Naive thymus-derived CD8-positive, alpha-beta T cell (primary cell): ENCODE measurements at regions not wholly inside any gene's neighbourhood (a gene's known extent, or its start where the extent isn't known, plus 50 kb on each side); places are given as distances from the start of the nearest gene placed in this dataset.

Source experiments
- ATAC-seq, 2 donors: fragments of 150-1000 bp; cut with Tn5 transposase in 1 of 2; sonication (Bioruptor Pico), chemical (Tn5 transposase) in 1 of 2; 1 replicate in 1 of 2; 2 replicates in 1 of 2; pipeline ENCODE4 v1.10.0; 2021; ENCODE audit warnings: mild to moderate bottlenecking in 2 of 2, moderate library complexity in 2 of 2
- POLR2A ChIA-PET: fragments of 350-600 bp; sonication (Branson Sonifier 250); formaldehyde crosslinking; loops from one replicate; lab custom pipeline; 2021; ENCODE audit warnings: antibody characterized with exemption; lab: Charles Lee
- DNase-seq, 10 donors: peaks; one replicate each; pipeline versions ENCODE4 v3.0.0 to v3.0.0-alpha.2; 2020 to 2022
- H3K27ac Mint-ChIP-seq, 10 donors: one replicate each; pipeline ENCODE4 v1.8.0; 2020 to 2022; ENCODE audit warnings: mild to moderate bottlenecking in 10 of 10, mixed read lengths in 10 of 10, moderate library complexity in 4 of 10, inconsistent platforms in 1 of 10
- H3K27me3 Mint-ChIP-seq, 5 donors: one replicate each; pipeline ENCODE4 v1.8.0; 2021 to 2022; ENCODE audit warnings: mixed read lengths in 5 of 5
- H3K36me3 Mint-ChIP-seq, 3 donors: one replicate each; pipeline ENCODE4 v1.8.0; 2020 to 2022; ENCODE audit warnings: mixed read lengths in 3 of 3, mild to moderate bottlenecking in 2 of 3, inconsistent platforms in 1 of 3
- H3K4me1 Mint-ChIP-seq, 4 donors: one replicate each; pipeline ENCODE4 v1.8.0; 2021 to 2022; ENCODE audit warnings: mixed read lengths in 4 of 4
- H3K4me3 Mint-ChIP-seq, 10 donors: one replicate each; pipeline ENCODE4 v1.8.0; 2020 to 2022; ENCODE audit warnings: mild to moderate bottlenecking in 10 of 10, mixed read lengths in 10 of 10, moderate library complexity in 6 of 10, inconsistent platforms in 1 of 10
- H3K9me3 Mint-ChIP-seq, 9 donors: one replicate each; pipeline ENCODE4 v1.8.0; 2020 to 2022; ENCODE audit warnings: mixed read lengths in 9 of 9, mild to moderate bottlenecking in 3 of 9, inconsistent platforms in 1 of 9, moderate library complexity in 1 of 9

DNA sequence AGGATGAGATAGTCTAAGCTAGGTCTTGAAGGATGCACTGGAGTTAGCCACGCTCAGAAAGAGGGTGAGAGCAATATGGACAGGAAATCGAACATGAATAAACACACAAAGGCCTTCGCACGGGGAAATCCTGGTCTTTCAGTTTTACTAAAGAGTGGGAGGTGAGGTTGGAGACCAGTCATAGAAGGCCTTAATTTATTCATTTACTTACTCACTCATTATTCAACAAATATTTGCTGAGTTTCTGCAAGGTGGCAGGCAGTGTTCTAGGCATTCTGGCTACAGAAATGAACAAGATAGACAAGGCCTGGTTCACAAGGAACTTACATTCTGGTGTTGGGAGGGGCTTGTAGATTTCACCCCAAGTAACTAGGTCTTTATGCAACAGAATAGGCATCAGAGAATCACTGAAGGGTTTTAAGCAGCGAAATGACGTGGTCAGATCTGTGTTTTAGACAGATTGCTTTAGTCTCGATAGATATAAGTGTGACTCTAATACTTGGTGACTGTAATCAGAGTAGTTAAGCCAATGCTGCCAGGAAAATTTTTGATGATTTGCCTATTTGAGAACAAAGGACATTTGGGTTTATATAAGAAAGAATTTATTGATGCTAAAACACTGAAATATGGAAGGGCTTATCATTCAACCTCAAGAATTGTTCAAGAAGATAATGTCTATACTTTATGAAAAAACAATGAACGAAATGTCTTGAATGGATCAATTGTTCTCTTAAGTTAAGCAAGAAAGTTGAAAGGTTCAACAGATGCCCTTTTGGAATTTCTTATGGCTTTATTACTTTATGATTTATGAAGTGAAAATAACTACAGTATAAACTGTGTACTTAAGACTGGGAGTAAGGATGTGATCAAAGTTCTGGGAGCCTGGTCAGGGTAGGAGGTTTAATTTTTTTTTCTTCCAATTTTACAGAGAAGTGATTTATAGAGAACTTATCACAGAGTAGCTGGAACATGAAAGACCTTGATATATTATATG is 184.4 kb upstream of the CASK start:
- Mint-ChIP-seq H3K4me3 (no peak overlapping the region), H3K4me1 (peaks cover 5 to 29% (median 17%) of the 10 kb centered on the region in 4 donors), H3K9me3 (peaks cover 0 to 2% (median 0%) of the 10 kb centered on the region in 9 donors), H3K27me3 (no peaks in the 10 kb centered on the region), H3K36me3 (peaks cover 0 to 3% (median 0%) of the 10 kb centered on the region in 3 donors), H3K27ac (no peak overlapping the region)
- ATAC-seq, result no peak
- DNase-seq, result no peak
- POLR2A ChIA-PET, result no interaction called here

DNA sequence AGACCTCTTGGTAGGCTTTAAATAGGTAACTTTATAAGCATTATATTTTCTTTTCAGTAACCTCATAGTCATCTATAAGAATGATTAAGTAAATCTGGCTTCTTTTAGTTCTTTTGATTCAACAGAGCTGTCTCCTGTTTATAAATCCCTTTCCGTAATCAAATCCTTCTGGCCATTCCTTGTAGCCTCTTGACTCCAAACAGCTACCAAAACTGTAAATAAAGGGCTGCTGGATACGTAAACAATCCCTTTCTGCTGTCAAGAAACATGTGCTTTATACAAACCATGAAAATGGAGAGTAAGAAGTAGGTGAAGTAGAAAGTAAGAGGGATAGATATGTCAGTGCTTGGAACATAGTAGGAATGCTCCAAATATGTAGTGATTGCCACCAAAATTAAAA is 183.2 kb upstream of the CASK start:
- no peak for ATAC-seq
- Mint-ChIP-seq H3K36me3 (peaks cover 0 to 1% (median 0%) of the 10 kb centered on the region in 3 donors), H3K9me3 (no peaks in the 10 kb centered on the region), H3K27ac (no peak overlapping the region), H3K4me3 (no peak overlapping the region), H3K4me1 (peaks cover 4 to 26% (median 17%) of the 10 kb centered on the region in 4 donors), H3K27me3 (no peaks in the 10 kb centered on the region)
- POLR2A ChIA-PET, result no interaction called here
- DNase-seq, result no peak

DNA sequence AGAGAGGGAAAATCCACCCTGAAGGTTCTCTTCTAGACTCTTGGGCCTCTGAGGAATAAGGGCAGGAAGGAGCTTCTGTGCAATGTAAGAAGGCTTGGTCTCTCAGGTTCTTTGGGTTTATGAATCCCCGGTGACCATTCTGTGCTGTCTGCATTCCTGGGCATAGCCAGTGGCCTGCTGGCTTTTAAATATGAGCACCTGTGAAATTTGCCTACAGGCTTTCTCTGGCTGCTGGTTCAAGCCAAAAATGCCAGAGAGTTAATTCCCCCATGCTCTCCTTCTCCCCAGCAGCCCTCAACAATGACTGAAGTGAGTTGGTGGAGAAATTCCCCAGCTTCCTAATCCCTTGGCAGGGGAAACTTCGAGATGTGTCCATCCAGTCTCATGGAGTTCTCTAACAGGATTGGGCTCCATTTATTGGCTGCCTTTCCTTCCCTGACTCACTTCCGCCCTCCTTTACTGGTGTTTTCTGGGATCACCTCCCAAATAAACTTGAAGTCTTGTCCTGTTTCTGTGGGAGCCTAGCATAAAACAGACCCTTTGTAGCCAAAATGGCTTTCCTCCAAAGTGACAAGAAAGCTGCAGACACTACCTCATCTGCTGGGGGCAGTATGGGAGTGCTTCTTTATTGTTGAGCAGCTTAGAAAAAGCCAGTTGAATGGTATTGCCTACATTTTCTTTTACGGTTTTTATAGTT is 179.4 kb upstream of the CASK start:
- POLR2A ChIA-PET, result no interaction called here
- H3K4me3 Mint-ChIP-seq, result no peak overlapping the region

DNA sequence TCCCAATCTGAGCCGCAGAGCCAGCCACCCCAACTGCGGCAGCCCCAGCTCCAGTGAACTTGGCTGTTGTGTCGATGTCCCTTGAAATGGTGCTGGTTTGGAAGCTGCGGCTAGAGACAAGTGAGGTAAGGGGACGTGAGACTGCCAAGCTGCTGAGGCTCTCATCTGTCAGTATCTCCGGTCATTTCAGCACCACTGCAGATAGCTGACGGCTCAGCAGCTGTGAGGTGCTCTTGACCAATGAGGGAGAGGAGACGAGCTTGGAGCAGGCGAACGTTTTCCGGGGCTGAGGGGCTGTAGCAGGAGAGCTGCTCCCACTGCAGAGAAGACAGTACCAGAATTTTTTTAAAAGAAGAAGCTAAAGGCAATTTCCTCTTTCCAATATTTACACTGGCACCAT is 175.5 kb upstream of the CASK start:
- Mint-ChIP-seq H3K9me3 (no peaks in the 10 kb centered on the region), H3K4me3 (no peak overlapping the region), H3K36me3 (peaks cover 0 to under 1% (median 0%) of the 10 kb centered on the region in 3 donors), H3K4me1 (peaks cover 5 to 9% (median 7%) of the 10 kb centered on the region in 4 donors), H3K27me3 (no peaks in the 10 kb centered on the region), H3K27ac (no peak overlapping the region)
- POLR2A ChIA-PET, result no interaction called here
- DNase-seq, result no peak
- no peak for ATAC-seq

More for the DNA sequence above, 179.4 kb upstream of the CASK start:
- Mint-ChIP-seq H3K27ac (no peak overlapping the region), H3K27me3 (no peaks in the 10 kb centered on the region), H3K36me3 (peaks cover 0 to 1% (median 0%) of the 10 kb centered on the region in 3 donors), H3K4me1 (peaks cover 0 to 2% (median under 1%) of the 10 kb centered on the region in 4 donors), H3K9me3 (no peaks in the 10 kb centered on the region)
- DNase-seq (no peak), ATAC-seq (no peak)

DNA sequence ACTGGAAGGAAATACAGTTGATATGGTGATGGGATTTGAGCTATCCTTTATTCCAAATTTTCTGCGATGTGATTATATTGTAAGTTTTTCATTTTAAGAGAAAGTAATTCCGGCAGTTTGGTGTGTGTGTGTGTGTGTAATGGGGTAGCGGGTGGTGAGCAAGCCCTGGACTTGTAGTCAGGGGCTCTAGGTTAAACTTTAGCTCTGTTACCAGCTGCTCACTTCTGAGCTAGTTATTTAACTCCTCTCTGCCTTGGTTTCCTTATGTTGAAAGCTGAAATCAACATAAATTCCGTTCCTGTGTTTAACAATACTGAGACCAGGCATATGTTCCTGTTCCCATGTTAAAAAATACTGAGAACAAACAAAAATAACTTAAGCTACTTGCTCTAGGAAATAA is 174.1 kb upstream of the CASK start:
- POLR2A ChIA-PET, result interaction anchor here (0.7 kb wide), 1 partner anchor 1383 kb away, joined by 3 read pairs; no protein-coding TSS in a partner anchor
- H3K4me3 Mint-ChIP-seq, result no peak overlapping the region
- no peaks in the 10 kb centered on the region for H3K9me3 Mint-ChIP-seq
- DNase-seq (no peak), ATAC-seq (no peak)
- H3K27ac Mint-ChIP-seq, result no peak overlapping the region
- no peaks in the 10 kb centered on the region for H3K27me3 Mint-ChIP-seq
- no peaks in the 10 kb centered on the region for H3K36me3 Mint-ChIP-seq
- H3K4me1 Mint-ChIP-seq, result peaks cover 7 to 15% (median 10%) of the 10 kb centered on the region in 4 donors

DNA sequence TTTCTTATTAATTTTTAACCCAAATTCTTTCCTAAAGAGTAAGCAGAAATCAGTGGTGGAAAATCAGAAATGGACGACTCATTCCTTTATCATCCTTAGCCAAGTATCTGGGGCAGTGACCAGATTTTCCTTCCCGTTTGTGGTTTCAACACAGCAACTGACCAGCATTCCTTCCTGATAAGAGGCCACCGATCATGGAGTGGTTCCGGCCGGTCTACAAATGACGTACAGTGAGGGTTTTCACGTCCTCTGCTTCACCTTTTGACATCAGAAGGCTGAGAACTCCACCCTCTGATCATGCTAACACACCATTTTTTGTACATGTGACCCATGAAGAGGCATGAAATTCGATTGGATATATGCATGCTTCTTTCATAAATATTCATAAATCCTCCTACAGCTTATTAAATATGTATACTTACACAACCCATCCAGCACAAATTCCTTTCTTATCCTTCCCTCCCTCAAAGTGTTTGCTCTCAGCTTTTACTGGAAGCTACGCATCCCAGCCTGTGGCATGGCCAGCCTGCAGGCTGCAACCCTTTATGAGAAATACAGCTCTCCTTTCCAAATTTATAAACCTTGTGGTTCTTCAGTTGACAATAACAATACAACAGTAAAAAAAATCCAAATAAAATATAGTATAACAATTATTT is 173.0 kb upstream of the CASK start:
- DNase-seq (no peak), ATAC-seq (no peak)
- H3K36me3 Mint-ChIP-seq, result no peaks in the 10 kb centered on the region
- no peaks in the 10 kb centered on the region for H3K9me3 Mint-ChIP-seq
- POLR2A ChIA-PET, result no interaction called here
- no peak overlapping the region for H3K4me3 Mint-ChIP-seq
- H3K4me1 Mint-ChIP-seq, result peaks cover 7 to 15% (median 10%) of the 10 kb centered on the region in 4 donors
- peak overlapping the region in 1 of 10 donors; percentile 27 for H3K27ac Mint-ChIP-seq
- no peaks in the 10 kb centered on the region for H3K27me3 Mint-ChIP-seq

DNA sequence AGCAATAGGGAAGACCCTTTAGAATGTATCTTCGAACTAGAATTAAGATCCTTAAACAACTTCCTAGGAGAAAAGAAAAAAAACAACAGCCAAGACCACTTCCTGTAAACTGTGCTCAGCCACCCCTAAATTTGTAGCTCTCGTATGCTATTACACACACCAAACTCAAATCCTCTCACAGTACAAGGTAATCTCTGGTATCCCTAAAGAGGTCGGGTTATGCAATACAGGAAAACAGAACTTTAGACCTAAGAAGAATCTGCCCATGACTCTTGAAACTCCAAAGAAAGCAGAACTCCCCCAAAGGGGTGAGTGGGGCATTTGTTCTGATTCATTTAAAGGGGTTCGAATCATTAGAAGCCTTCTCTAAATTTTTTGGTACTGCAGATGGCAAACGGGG is 170.9 kb upstream of the CASK start:
- H3K36me3 Mint-ChIP-seq, result no peaks in the 10 kb centered on the region
- DNase-seq, result no peak
- peak overlapping the region in 4 of 10 donors; percentile 16 to 40 (median 34) for H3K27ac Mint-ChIP-seq

DNA sequence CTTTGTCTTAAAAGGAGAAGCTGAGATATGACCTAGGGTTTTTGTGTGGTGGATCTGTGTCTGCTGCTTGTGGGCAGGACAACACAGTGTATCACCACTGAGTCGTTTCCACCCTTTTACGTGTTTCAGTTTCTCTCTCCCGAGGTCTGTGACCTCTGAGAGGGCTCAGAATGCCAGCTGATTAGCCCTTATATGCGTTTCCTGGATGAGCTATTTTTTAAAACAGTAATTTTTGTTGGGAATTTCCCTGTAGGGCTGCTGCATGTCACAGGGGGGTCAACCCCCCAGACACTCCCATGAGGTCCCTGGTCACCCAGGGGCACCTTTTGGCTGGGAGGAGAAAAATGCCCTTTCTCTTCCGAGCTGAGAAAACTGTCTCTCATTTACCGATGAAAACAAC is 170.4 kb upstream of the CASK start:
- no peaks in the 10 kb centered on the region for H3K36me3 Mint-ChIP-seq
- H3K27me3 Mint-ChIP-seq, result no peaks in the 10 kb centered on the region
- DNase-seq, result no peak
- ATAC-seq, result peak in 1 of 2 donors; percentile 29
- H3K9me3 Mint-ChIP-seq, result no peaks in the 10 kb centered on the region
- H3K4me1 Mint-ChIP-seq, result peaks cover 8 to 15% (median 11%) of the 10 kb centered on the region in 4 donors
- H3K27ac Mint-ChIP-seq, result peak overlapping the region in 4 of 10 donors; percentile 16 to 40 (median 34)
- peak overlapping the region in 9 of 10 donors; percentile 1 to 65 (median 35) for H3K4me3 Mint-ChIP-seq
- POLR2A ChIA-PET, result no interaction called here

More for the DNA sequence above, 170.9 kb upstream of the CASK start:
- Mint-ChIP-seq H3K4me1 (peaks cover 8 to 15% (median 10%) of the 10 kb centered on the region in 4 donors), H3K4me3 (peak overlapping the region in 7 of 10 donors; percentile 1 to 65 (median 45)), H3K27me3 (no peaks in the 10 kb centered on the region), H3K9me3 (no peaks in the 10 kb centered on the region)
- POLR2A ChIA-PET, result no interaction called here
- ATAC-seq, result peak in 1 of 2 donors; percentile 23

DNA sequence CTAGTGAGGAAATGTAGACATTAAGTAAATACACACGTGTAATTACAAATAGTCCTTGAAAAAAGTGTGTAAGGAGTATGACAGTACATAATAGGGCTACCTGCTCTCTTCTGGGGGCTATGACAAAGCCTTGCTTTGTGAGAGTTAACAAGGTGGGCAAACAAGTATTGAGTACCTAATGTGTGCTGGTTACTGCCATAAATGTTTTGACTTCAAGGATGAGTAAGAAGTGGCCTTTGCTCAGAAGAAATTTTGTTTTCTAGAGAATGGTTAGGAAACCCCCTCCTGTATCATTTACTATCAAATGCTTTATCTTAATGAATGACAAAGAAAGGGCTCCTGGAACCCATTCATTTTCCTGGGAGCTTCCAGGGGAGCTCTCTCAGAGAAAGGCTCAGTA is 167.0 kb upstream of the CASK start:
- no peak for ATAC-seq
- H3K27me3 Mint-ChIP-seq, result no peaks in the 10 kb centered on the region
- H3K27ac Mint-ChIP-seq, result no peak overlapping the region
- peaks cover 8 to 15% (median 10%) of the 10 kb centered on the region in 4 donors for H3K4me1 Mint-ChIP-seq
- POLR2A ChIA-PET, result no interaction called here
- no peak for DNase-seq
- no peaks in the 10 kb centered on the region for H3K9me3 Mint-ChIP-seq
- H3K36me3 Mint-ChIP-seq, result no peaks in the 10 kb centered on the region
- H3K4me3 Mint-ChIP-seq, result no peak overlapping the region

DNA sequence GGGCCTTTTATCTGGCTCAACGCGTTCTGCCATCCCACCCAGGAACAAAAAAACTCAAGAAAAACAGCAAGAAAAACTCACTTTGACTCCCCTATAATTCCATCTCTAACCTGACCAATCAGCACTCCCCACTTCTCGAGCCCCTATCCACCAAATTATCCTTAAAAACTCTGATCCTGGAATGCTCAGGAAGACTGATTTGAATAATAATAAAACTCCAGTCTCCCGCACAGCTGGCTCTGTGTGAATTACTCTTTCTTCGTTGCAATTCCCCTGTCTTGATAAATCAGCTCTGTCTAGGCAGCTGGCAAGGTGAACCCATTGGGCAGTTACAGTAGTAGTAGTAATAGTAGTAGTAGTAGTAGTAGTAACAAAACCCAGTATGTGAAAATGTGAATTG is 165.7 kb upstream of the CASK start:
- no peak overlapping the region for H3K4me3 Mint-ChIP-seq
- peaks cover 3 to 9% (median 4%) of the 10 kb centered on the region in 4 donors for H3K4me1 Mint-ChIP-seq
- ATAC-seq (no peak), DNase-seq (no peak)
- no peaks in the 10 kb centered on the region for H3K9me3 Mint-ChIP-seq
- H3K36me3 Mint-ChIP-seq, result no peaks in the 10 kb centered on the region
- POLR2A ChIA-PET, result no interaction called here
- H3K27ac Mint-ChIP-seq, result no peak overlapping the region
- no peaks in the 10 kb centered on the region for H3K27me3 Mint-ChIP-seq

DNA sequence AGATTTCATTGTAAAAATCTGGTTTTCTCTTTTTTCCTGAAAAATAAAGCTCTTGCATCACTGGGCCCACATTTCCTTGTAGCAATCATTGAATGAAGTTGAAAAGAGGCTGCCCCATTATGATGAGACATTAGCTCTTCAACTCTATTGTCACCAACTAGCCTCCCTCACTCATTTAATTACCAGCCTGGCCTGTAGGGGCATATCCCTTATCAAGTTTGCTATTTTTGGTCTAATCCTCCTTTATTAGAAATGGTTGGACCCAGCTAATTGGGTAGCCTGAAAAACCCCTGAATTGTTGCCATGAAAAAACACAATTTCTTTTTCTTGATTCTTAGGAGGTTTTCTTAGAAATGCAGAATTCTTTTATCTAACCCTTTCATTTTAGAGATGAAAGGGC is 164.6 kb upstream of the CASK start:
- Mint-ChIP-seq H3K9me3 (no peaks in the 10 kb centered on the region), H3K36me3 (no peaks in the 10 kb centered on the region), H3K4me1 (peaks cover 0 to 3% (median 0%) of the 10 kb centered on the region in 4 donors), H3K4me3 (no peak overlapping the region), H3K27ac (no peak overlapping the region), H3K27me3 (peaks cover 0 to under 1% (median 0%) of the 10 kb centered on the region in 5 donors)
- POLR2A ChIA-PET, result no interaction called here
- DNase-seq (no peak), ATAC-seq (no peak)

DNA sequence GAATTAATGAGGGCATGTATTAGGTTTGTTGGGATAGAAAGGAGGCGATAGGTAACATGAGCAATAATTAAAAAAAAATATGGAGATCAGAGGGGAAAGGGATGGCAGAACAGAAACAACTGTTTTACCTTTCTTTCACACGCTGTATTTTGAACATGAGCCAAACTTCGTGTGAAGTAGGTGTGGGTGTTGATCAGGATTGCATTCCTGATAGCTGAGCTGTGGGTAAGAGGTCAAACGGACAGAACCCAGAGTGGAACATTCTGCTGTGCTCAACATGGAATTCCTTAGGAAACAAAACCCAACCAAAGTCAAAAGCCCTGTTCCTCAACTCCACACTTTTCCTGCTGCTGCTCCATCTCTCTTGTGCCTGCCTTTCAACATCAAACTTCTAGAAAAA is 162.5 kb upstream of the CASK start:
- Mint-ChIP-seq H3K27ac (no peak overlapping the region), H3K4me1 (peaks cover 0 to 3% (median 0%) of the 10 kb centered on the region in 4 donors)
- no peak for ATAC-seq

More for the DNA sequence above, 162.5 kb upstream of the CASK start:
- H3K27me3 Mint-ChIP-seq, result peaks cover 0 to 3% (median 0%) of the 10 kb centered on the region in 5 donors
- POLR2A ChIA-PET, result no interaction called here
- no peaks in the 10 kb centered on the region for H3K36me3 Mint-ChIP-seq
- DNase-seq, result no peak
- no peak overlapping the region for H3K4me3 Mint-ChIP-seq
- no peaks in the 10 kb centered on the region for H3K9me3 Mint-ChIP-seq
